Common myeloid progenitor, CD34-positive (primary cell): ENCODE measurements at regions not wholly inside any gene's neighbourhood (a gene's known extent, or its start where the extent isn't known, plus 50 kb on each side); places are given as distances from the start of the nearest gene placed in this dataset.
"Not testable (repeated sequence)": the region's sequence is repeated elsewhere in the genome, so short reads cannot be mapped to it uniquely, and the experiment has no call there.

ENCODE experiments used
- CTCF ChIA-PET: fragments of 350-600 bp; sonication (Branson Sonifier 250); formaldehyde crosslinking; loops from one replicate; lab custom pipeline; 2021; ENCODE audit warnings: antibody characterized with exemption; lab: Charles Lee
- POLR2A ChIA-PET: fragments of 350-600 bp; sonication (Branson Sonifier 250); formaldehyde crosslinking; loops from one replicate; lab custom pipeline; 2021; ENCODE audit warnings: antibody characterized with exemption; lab: Charles Lee
- DNase-seq, 3 donors: peaks; one replicate each; pipeline versions ENCODE4 v3.0.0 to v3.0.0-alpha.2; 2013
- H3K27ac ChIP-seq, 2 experiments: 1 replicate in 1 of 2; 2 replicates in 1 of 2; pipeline ENCODE4 v1.7.0; 2013; ENCODE audit warnings: inconsistent platforms in 2 of 2, low read length in 2 of 2, mild to moderate bottlenecking in 2 of 2, low read depth in 1 of 2, moderate library complexity in 1 of 2; ENCODE audit not compliant: severe bottlenecking in 2 of 2, insufficient read depth in 1 of 2, poor library complexity in 1 of 2
- H3K27me3 ChIP-seq, 5 experiments: replicated peaks in 2 of 5; 1 replicate in 3 of 5; 2 replicates in 2 of 5; pipeline versions ENCODE4 v1.6.1 to v1.7.0; 2013; ENCODE audit warnings: low read length in 4 of 5, mild to moderate bottlenecking in 2 of 5, moderate library complexity in 2 of 5, inconsistent platforms in 1 of 5; ENCODE audit not compliant: insufficient read depth in 5 of 5, control insufficient read depth in 4 of 5
- H3K36me3 ChIP-seq, 4 experiments: 1 replicate in 2 of 4; 2 replicates in 2 of 4; pipeline versions ENCODE4 v1.6.1 to v1.7.0; 2013; ENCODE audit warnings: low read length in 3 of 4, control low read depth in 1 of 4, mild to moderate bottlenecking in 1 of 4; ENCODE audit not compliant: control insufficient read depth in 4 of 4, insufficient read depth in 4 of 4
- H3K4me1 ChIP-seq, 4 experiments: 1 replicate in 3 of 4; 2 replicates in 1 of 4; pipeline versions ENCODE4 v1.6.1 to v1.7.1; 2013; ENCODE audit warnings: low read length in 3 of 4, mild to moderate bottlenecking in 3 of 4, control low read depth in 1 of 4, inconsistent platforms in 1 of 4, moderate library complexity in 1 of 4; ENCODE audit not compliant: control insufficient read depth in 4 of 4, insufficient read depth in 4 of 4; ENCODE audit errors: control extremely low read depth in 1 of 4
- H3K4me3 ChIP-seq, 7 experiments: 1 replicate in 4 of 7; 2 replicates in 3 of 7; pipeline versions ENCODE4 v1.5.1 to v1.7.0; 2013; ENCODE audit warnings: mild to moderate bottlenecking in 7 of 7, low read length in 6 of 7, moderate library complexity in 6 of 7, inconsistent platforms in 2 of 7, low read depth in 2 of 7, control low read depth in 1 of 7; ENCODE audit not compliant: insufficient read depth in 4 of 7, control insufficient read depth in 1 of 7; ENCODE audit errors: extremely low read depth in 1 of 7
- H3K9me3 ChIP-seq, 5 experiments: 1 replicate in 4 of 5; 2 replicates in 1 of 5; pipeline versions ENCODE4 v1.6.1 to v1.7.1; 2013; ENCODE audit warnings: low read length in 4 of 5, mild to moderate bottlenecking in 2 of 5, inconsistent platforms in 1 of 5, low read depth in 1 of 5, moderate library complexity in 1 of 5; ENCODE audit not compliant: control insufficient read depth in 4 of 5, insufficient read depth in 2 of 5; ENCODE audit errors: control extremely low read depth in 1 of 5
- WGBS: methylation state at CpG from one replicate; pipeline ENCODE4 v1.1.5; 2013; ENCODE audit not compliant: insufficient coverage; 5-methylcytosine and 5-hydroxymethylcytosine counted together

GRCh38 chr5:123282444-123282843 lies 140.8 kb downstream of the CEP120 start:
- Histone ChIP-seq H3K4me3 (no peak overlapping the region), H3K27ac (no peak overlapping the region), H3K4me1 (no peaks in the 10 kb centered on the region), H3K36me3 (no peaks in the 10 kb centered on the region), H3K9me3 (peaks cover 0 to 3% (median 0%) of the 10 kb centered on the region in 5 experiments), H3K27me3 (peaks cover 2 to 40% (median 16%) of the 10 kb centered on the region in 5 experiments)
- DNase-seq: no peak
- ChIA-PET POLR2A (no interaction called here), CTCF (no interaction called here)
- WGBS: 100% methylated on average over 3 of the region's 4 CpGs

GRCh38 chr5:123280854-123281253 lies 142.3 kb downstream of the CEP120 start:
- H3K36me3 ChIP-seq, H3K4me3 ChIP-seq, DNase-seq, H3K4me1 ChIP-seq, H3K9me3 ChIP-seq, POLR2A ChIA-PET, H3K27ac ChIP-seq, CTCF ChIA-PET: not testable (repeated sequence)
- WGBS: no CpG with 5 or more reads among the region's 2 CpGs
- peaks cover 2 to 31% (median 11%) of the 10 kb centered on the region in 5 experiments for H3K27me3 ChIP-seq

GRCh38 chr5:123279136-123279535 lies 144.1 kb downstream of the CEP120 start:
- Histone ChIP-seq H3K9me3 (no peaks in the 10 kb centered on the region), H3K27ac (no peak overlapping the region), H3K4me1 (no peaks in the 10 kb centered on the region), H3K4me3 (no peak overlapping the region), H3K27me3 (peaks cover 2 to 16% (median 7%) of the 10 kb centered on the region in 5 experiments), H3K36me3 (no peaks in the 10 kb centered on the region)
- WGBS: 100% methylated on average over 2 of the region's 3 CpGs
- CTCF ChIA-PET: no interaction called here
- DNase-seq: no peak
- POLR2A ChIA-PET: no interaction called here

- no peaks in the 10 kb centered on the region for H3K9me3 ChIP-seq
- ChIA-PET CTCF (no interaction called here), POLR2A (no interaction called here)
- 96% methylated on average over 5 of the region's 5 CpGs for WGBS
- H3K4me1 ChIP-seq: no peaks in the 10 kb centered on the region
- no peak for DNase-seq
- no peak overlapping the region for H3K27ac ChIP-seq
- no peak overlapping the region for H3K4me3 ChIP-seq
- peaks cover 0 to 8% (median 4%) of the 10 kb centered on the region in 5 experiments for H3K27me3 ChIP-seq
- no peaks in the 10 kb centered on the region for H3K36me3 ChIP-seq
These were observed 144.9 kb downstream of the CEP120 start for GRCh38 chr5:123278284-123278683.

- H3K4me1 ChIP-seq: no peaks in the 10 kb centered on the region
These were observed 149.2 kb downstream of the CEP120 start for GRCh38 chr5:123273984-123274383.

GRCh38 chr5:123273095-123273494 lies 150.1 kb downstream of the CEP120 start:
- H3K36me3 ChIP-seq: no peaks in the 10 kb centered on the region
- H3K9me3 ChIP-seq: no peaks in the 10 kb centered on the region
- POLR2A ChIA-PET: no interaction called here
- CTCF ChIA-PET: no interaction called here
- no CpG with 5 or more reads among the region's 2 CpGs for WGBS
- H3K27me3 ChIP-seq: peaks cover 0 to 2% (median 0%) of the 10 kb centered on the region in 5 experiments
- no peaks in the 10 kb centered on the region for H3K4me1 ChIP-seq
- no peak overlapping the region for H3K27ac ChIP-seq
- H3K4me3 ChIP-seq: no peak overlapping the region
- DNase-seq: no peak

More at GRCh38 chr5:123273984-123274383, 149.2 kb downstream of the CEP120 start:
- DNase-seq: no peak
- H3K27me3 ChIP-seq: peaks cover 0 to 2% (median 0%) of the 10 kb centered on the region in 5 experiments
- no peak overlapping the region for H3K27ac ChIP-seq
- H3K36me3 ChIP-seq: no peaks in the 10 kb centered on the region
- H3K9me3 ChIP-seq: no peaks in the 10 kb centered on the region
- ChIA-PET POLR2A (no interaction called here), CTCF (no interaction called here)
- WGBS: 92% methylated on average over 2 of the region's 3 CpGs
- H3K4me3 ChIP-seq: no peak overlapping the region

- H3K36me3 ChIP-seq: no peaks in the 10 kb centered on the region
- no peak for DNase-seq
- H3K9me3 ChIP-seq: no peaks in the 10 kb centered on the region
- H3K4me1 ChIP-seq: no peaks in the 10 kb centered on the region
- POLR2A ChIA-PET: no interaction called here
- H3K27ac ChIP-seq: no peak overlapping the region
- 88% methylated on average over 7 of the region's 7 CpGs for WGBS
- CTCF ChIA-PET: no interaction called here
- no peak overlapping the region for H3K4me3 ChIP-seq
- no peaks in the 10 kb centered on the region for H3K27me3 ChIP-seq
These were observed 153.4 kb downstream of the CEP120 start for GRCh38 chr5:123269851-123270250.
